ENCODE measurements at regions not wholly inside any gene's neighbourhood (a gene's known extent, or its start where the extent isn't known, plus 50 kb on each side); places are given as distances from the start of the nearest gene placed in this dataset.

GRCh38 chr2:107248932-107249331 lies 363.0 kb upstream of the ST6GAL2 start:
- Histone ChIP-seq H3K4me2 (ENCODE audit: insufficient read depth, insufficient read length, low read length) (no peak overlapping the region), H3K9ac (ENCODE audit: extremely low read depth, insufficient read length, low read length) (no peak overlapping the region), H3K4ac (ENCODE audit: low read depth, low read length) (no peak overlapping the region), H2BK20ac (ENCODE audit: low read depth, low read length, poor library complexity, severe bottlenecking) (no peak overlapping the region), H3K56ac (ENCODE audit: insufficient read length, low read depth, low read length) (no peak overlapping the region), H3K23me2 (ENCODE audit: insufficient read length, low read depth, low read length, poor library complexity, severe bottlenecking) (no peaks in the 10 kb centered on the region), H4K91ac (ENCODE audit: insufficient read length, low read depth, low read length) (no peak overlapping the region), H2AK5ac (ENCODE audit: insufficient read length, low read length) (no peak overlapping the region), H2BK120ac (ENCODE audit: low read depth, low read length, poor library complexity, severe bottlenecking) (no peak overlapping the region), H3K27me3 (ENCODE audit: insufficient read depth, low read length) (no peaks in the 10 kb centered on the region), H3K79me2 (ENCODE audit: insufficient read depth, low read length) (no peaks in the 10 kb centered on the region), H3K4me1 (ENCODE audit: insufficient read depth, low read length) (no peaks in the 10 kb centered on the region), H3K27ac (ENCODE audit: insufficient read length, low read depth, low read length) (no peak overlapping the region), H3K14ac (ENCODE audit: insufficient read depth, low read length) (no peak overlapping the region), H3K9me3 (ENCODE audit: control insufficient read depth, low read depth, low read length) (no peaks in the 10 kb centered on the region), H4K5ac (ENCODE audit: insufficient read length, low read depth, low read length) (no peak overlapping the region), H4K8ac (replicated peaks; ENCODE audit: insufficient read length, low read depth, low read length) (no peak overlapping the region), H2AFZ (ENCODE audit: low read length) (no peak overlapping the region), H4K20me1 (ENCODE audit: control insufficient read depth, insufficient read depth, insufficient read length) (no peaks in the 10 kb centered on the region), H2BK15ac (ENCODE audit: low read depth, low read length) (no peak overlapping the region), H2BK12ac (ENCODE audit: insufficient read length, low read depth, low read length) (no peak overlapping the region), H3T11ph (ENCODE audit: low read length) (no peak overlapping the region), H2BK5ac (ENCODE audit: insufficient read length, low read length) (no peak overlapping the region), H3K79me1 (ENCODE audit: insufficient read depth, low read depth, low read length, poor library complexity, severe bottlenecking) (no peaks in the 10 kb centered on the region), H3K23ac (ENCODE audit: insufficient read length, low read depth, low read length) (no peak overlapping the region), H3K18ac (ENCODE audit: insufficient read length, low read depth, low read length) (no peak overlapping the region)
- H3K36me3 Mint-ChIP-seq (ENCODE audit: insufficient read depth in 1 of 3, low read depth in 3 of 3): 0 out of 7 replicates have a peak, but pooled peaks cover 0 to 3% (median 0%) of the 10 kb centered on the region in 3 experiments
- no peak overlapping the region for H3K4me3 Mint-ChIP-seq
- H3K4me1 Mint-ChIP-seq: peaks cover 0 to 3% of the 10 kb centered on the region in 2 experiments; a peak in 1 of 4 replicates
- DNase-seq: no peak
- no peaks in the 10 kb centered on the region for H3K27me3 Mint-ChIP-seq (ENCODE audit: low read depth)
- no peak overlapping the region for H3K27ac Mint-ChIP-seq
- no CpG with 5 or more reads among the region's 1 CpG for WGBS (ENCODE audit: extremely low coverage, insufficient read length, low lambda C conversion rate)
- peaks cover 3 to 4% of the 10 kb centered on the region in 2 experiments; a peak in 3 of 5 replicates for H3K9me3 Mint-ChIP-seq
- no peak for TF ChIP-seq CTCF (conservative IDR thresholded peaks at IDR 0.05)

All from H9 (cell line).